A549 (cell line): ENCODE measurements at regions not wholly inside any gene's neighbourhood (a gene's known extent, or its start where the extent isn't known, plus 50 kb on each side); places are given as distances from the start of the nearest gene placed in this dataset.

Experiments used
- CTCF ChIP-seq: fragments of >200 bp; sonication (Bioruptor Twin); formaldehyde crosslinking; IDR thresholded peaks from 3 replicates; pipeline ENCODE4 v1.5.1; 2016
- HDAC2 ChIP-seq: fragments of 200-600 bp; sonication (generic); IDR thresholded peaks from 2 replicates; pipeline ENCODE4 v1.6.1; 2016
- MAX ChIP-seq: IDR thresholded peaks from 2 replicates; pipeline ENCODE4 v1.6.1; 2012
- ZFP36 ChIP-seq: fragments of 450-650 bp; IDR thresholded peaks from 2 replicates; pipeline ENCODE4 v1.6.1; 2014; ENCODE audit warnings: borderline replicate concordance; ENCODE audit not compliant: partially characterized antibody

- TF ChIP-seq CTCF (no peak), ZFP36 (no peak), MAX (no peak), HDAC2 (no peak)
Measured at GRCh38 chr4:187193141-187193540, 469.5 kb upstream of the FAT1 start.
